ENCODE measurements at regions not wholly inside any gene's neighbourhood (a gene's known extent, or its start where the extent isn't known, plus 50 kb on each side); places are given as distances from the start of the nearest gene placed in this dataset.
A peak's percentile ranks its signal among the peaks of the same experiment; 100 is the strongest.

- Mint-ChIP-seq H3K36me3 (ENCODE audit: low read depth) (no peaks in the 10 kb centered on the region), H3K9me3 (peaks cover 13% of the 10 kb centered on the region), H3K27me3 (ENCODE audit: insufficient read depth) (no peaks in the 10 kb centered on the region), H3K27ac (peak overlapping the region; percentile 2), H3K4me1 (no peaks in the 10 kb centered on the region), H3K4me3 (no peak overlapping the region)
- Histone ChIP-seq H3K27me3 (ENCODE audit: control insufficient read depth, insufficient read depth, low read length, poor library complexity, severe bottlenecking) (no peaks in the 10 kb centered on the region), H3K4me1 (ENCODE audit: control insufficient read depth, insufficient read depth, low read length) (no peaks in the 10 kb centered on the region), H3K9me3 (ENCODE audit: control insufficient read depth, low read length) (peaks cover 14% of the 10 kb centered on the region), H3K27ac (ENCODE audit: low read depth, low read length) (no peak overlapping the region), H3K9ac (ENCODE audit: extremely low read depth, low read length, poor library complexity, severe bottlenecking) (no peak overlapping the region), H3K4me3 (ENCODE audit: low read length) (no peak overlapping the region), H3K36me3 (ENCODE audit: control insufficient read depth, insufficient read depth, low read length) (no peaks in the 10 kb centered on the region)
- no peak for TF ChIP-seq CTCF (conservative IDR thresholded peaks at IDR 0.05)
- DNase-seq, result no peak
These were observed 951.1 kb upstream of the NUDT12 start for GRCh38 chr5:104513640-104514072.

- H3K9me3 Mint-ChIP-seq, result peaks cover 13% of the 10 kb centered on the region
- H3K4me3 Mint-ChIP-seq, result no peak overlapping the region
- Histone ChIP-seq H3K36me3 (ENCODE audit: control insufficient read depth, insufficient read depth, low read length) (no peaks in the 10 kb centered on the region), H3K27ac (ENCODE audit: low read depth, low read length) (no peak overlapping the region), H3K9ac (ENCODE audit: extremely low read depth, low read length, poor library complexity, severe bottlenecking) (no peak overlapping the region), H3K27me3 (ENCODE audit: control insufficient read depth, insufficient read depth, low read length, poor library complexity, severe bottlenecking) (no peaks in the 10 kb centered on the region), H3K4me1 (ENCODE audit: control insufficient read depth, insufficient read depth, low read length) (no peaks in the 10 kb centered on the region), H3K9me3 (ENCODE audit: control insufficient read depth, low read length) (peaks cover 14% of the 10 kb centered on the region), H3K4me3 (ENCODE audit: low read length) (no peak overlapping the region)
- H3K36me3 Mint-ChIP-seq (ENCODE audit: low read depth), result no peaks in the 10 kb centered on the region
- TF ChIP-seq CTCF (conservative IDR thresholded peaks at IDR 0.05), result no peak
- DNase-seq, result no peak
- no peak overlapping the region for H3K27ac Mint-ChIP-seq
- no peaks in the 10 kb centered on the region for H3K4me1 Mint-ChIP-seq
- WGBS, 2 experiments (ENCODE audit: insufficient coverage in 1 of 2, insufficient read length in 1 of 2), result 78% methylated on average over 3 of the region's 3 CpGs; no CpG with 5 or more reads in 1 of the 2 experiments
- no peaks in the 10 kb centered on the region for H3K27me3 Mint-ChIP-seq (ENCODE audit: insufficient read depth)
These were observed 950.6 kb upstream of the NUDT12 start for GRCh38 chr5:104513121-104513602.

GRCh38 chr5:104512063-104512825 is 949.7 kb upstream of the NUDT12 start:
- no peaks in the 10 kb centered on the region for H3K36me3 Mint-ChIP-seq (ENCODE audit: low read depth)
- WGBS, 2 experiments (ENCODE audit: insufficient coverage in 1 of 2, insufficient read length in 1 of 2), result 97% methylated on average over 3 of the region's 4 CpGs; no CpG with 5 or more reads in 1 of the 2 experiments
- Histone ChIP-seq H3K27ac (ENCODE audit: low read depth, low read length) (no peak overlapping the region), H3K36me3 (ENCODE audit: control insufficient read depth, insufficient read depth, low read length) (no peaks in the 10 kb centered on the region), H3K9ac (ENCODE audit: extremely low read depth, low read length, poor library complexity, severe bottlenecking) (no peak overlapping the region), H3K27me3 (ENCODE audit: control insufficient read depth, insufficient read depth, low read length, poor library complexity, severe bottlenecking) (no peaks in the 10 kb centered on the region), H3K4me1 (ENCODE audit: control insufficient read depth, insufficient read depth, low read length) (no peaks in the 10 kb centered on the region), H3K9me3 (ENCODE audit: control insufficient read depth, low read length) (peaks cover 14% of the 10 kb centered on the region), H3K4me3 (ENCODE audit: low read length) (no peak overlapping the region)
- no peak overlapping the region for H3K4me3 Mint-ChIP-seq
- H3K4me1 Mint-ChIP-seq, result no peaks in the 10 kb centered on the region
- no peaks in the 10 kb centered on the region for H3K27me3 Mint-ChIP-seq (ENCODE audit: insufficient read depth)
- no peak overlapping the region for H3K27ac Mint-ChIP-seq
- TF ChIP-seq CTCF (conservative IDR thresholded peaks at IDR 0.05), result no peak
- no peak for DNase-seq
- peaks cover 13% of the 10 kb centered on the region for H3K9me3 Mint-ChIP-seq

Measured in endodermal cell (in vitro differentiated cells).